H1 (cell line): ENCODE measurements at regions not wholly inside any gene's neighbourhood (a gene's known extent, or its start where the extent isn't known, plus 50 kb on each side); places are given as distances from the start of the nearest gene placed in this dataset.

ENCODE experiments used
- CTCF ChIA-PET: fragments of 300-600 bp; sonication (Branson Sonifier 250); formaldehyde crosslinking; loops from one replicate; lab custom pipeline; 2021; ENCODE audit not compliant: partially characterized antibody; lab: Charles Lee
- POLR2A ChIA-PET: fragments of 300-600 bp; sonication (Branson Sonifier 250); formaldehyde crosslinking; loops from one replicate; lab custom pipeline; 2021; ENCODE audit warnings: inconsistent platforms; ENCODE audit not compliant: partially characterized antibody; lab: Charles Lee
- DNase-seq, 2 experiments: peaks; one replicate each; pipeline versions ENCODE4 v3.0.0 to v3.0.0-alpha.2; 2010 to 2022; ENCODE audit warnings: low spot score in 2 of 2, low read depth in 1 of 2, mixed read lengths in 1 of 2
- FAIRE-seq: peaks from 2 replicates; lab custom pipeline; 2011; peaks lifted over from hg19 to GRCh38; lab: Jason Lieb, UNC
- H2AFZ ChIP-seq: 2 replicates; pipeline ENCODE4 v1.8.1; 2012; ENCODE audit warnings: low read length, inconsistent platforms
- H2AK5ac ChIP-seq: 2 replicates; pipeline ENCODE4 v1.6.1; 2013; ENCODE audit warnings: low read depth, low read length
- H2BK120ac ChIP-seq: replicated peaks from 2 replicates; pipeline ENCODE3; 2013; ENCODE audit warnings: low read depth, low read length, inconsistent platforms
- H2BK12ac ChIP-seq: 2 replicates; pipeline ENCODE4 v1.6.1; 2013; ENCODE audit warnings: low read depth, low read length
- H2BK15ac ChIP-seq: 2 replicates; pipeline ENCODE4 v1.6.1; 2013; ENCODE audit warnings: low read length
- H2BK20ac ChIP-seq: 2 replicates; pipeline ENCODE4 v1.6.1; 2013; ENCODE audit warnings: low read length
- H2BK5ac ChIP-seq: 2 replicates; pipeline ENCODE4 v1.6.1; 2013; ENCODE audit warnings: low read depth, low read length
- H3K14ac ChIP-seq: 2 replicates; pipeline ENCODE4 v1.6.1; 2013; ENCODE audit warnings: inconsistent platforms; ENCODE audit not compliant: insufficient read length
- H3K18ac ChIP-seq: 2 replicates; pipeline ENCODE4 v1.6.1; 2013; ENCODE audit warnings: low read length; ENCODE audit errors: extremely low read depth
- H3K23ac ChIP-seq: 2 replicates; pipeline ENCODE4 v1.6.1; 2013; ENCODE audit warnings: inconsistent platforms; ENCODE audit not compliant: insufficient read length
- H3K23me2 ChIP-seq: 2 replicates; pipeline ENCODE4 v1.6.1; 2013; ENCODE audit warnings: low read depth, low read length
- H3K27ac ChIP-seq: 2 replicates; pipeline ENCODE4 v1.6.1; 2011; ENCODE audit warnings: low read depth, low read length, inconsistent platforms
- H3K27me3 ChIP-seq, 4 experiments: replicated peaks in 1 of 4; 1 replicate in 1 of 4; 2 replicates in 3 of 4; pipeline versions ENCODE4 v1.6.1 to v1.8.1; 2011 to 2013; ENCODE audit warnings: low read length in 3 of 4, mild to moderate bottlenecking in 3 of 4, inconsistent platforms in 2 of 4, mixed read lengths in 2 of 4, moderate library complexity in 1 of 4; ENCODE audit not compliant: control insufficient read depth in 3 of 4, insufficient read depth in 3 of 4; ENCODE audit errors: extremely low read depth in 1 of 4
- H3K36me3 ChIP-seq, 4 experiments: 2 replicates each; pipeline versions ENCODE4 v1.6.1 to v1.8.1; 2011 to 2013; ENCODE audit warnings: mild to moderate bottlenecking in 4 of 4, low read length in 3 of 4, moderate library complexity in 2 of 4, control low read depth in 1 of 4, inconsistent platforms in 1 of 4; ENCODE audit not compliant: insufficient read depth in 4 of 4, control insufficient read depth in 2 of 4
- H3K4ac ChIP-seq: replicated peaks from 2 replicates; pipeline ENCODE3; 2013; ENCODE audit warnings: low read length, low read depth, mixed read lengths, inconsistent platforms; ENCODE audit not compliant: insufficient read length
- H3K4me1 ChIP-seq, 4 experiments: replicated peaks in 1 of 4; 1 replicate in 1 of 4; 2 replicates in 3 of 4; pipeline versions ENCODE4 v1.6.1 to v1.8.1; 2011 to 2013; ENCODE audit warnings: low read length in 3 of 4, inconsistent platforms in 2 of 4, mixed read lengths in 1 of 4; ENCODE audit not compliant: insufficient read depth in 4 of 4, control insufficient read depth in 3 of 4
- H3K4me2 ChIP-seq, 2 experiments: 2 replicates each; pipeline versions ENCODE4 v1.6.1 to v1.8.1; 2011 to 2013; ENCODE audit warnings: low read depth in 2 of 2, low read length in 2 of 2, control low read depth in 1 of 2, inconsistent platforms in 1 of 2, mild to moderate bottlenecking in 1 of 2; ENCODE audit not compliant: insufficient read depth in 1 of 2
- H3K4me3 ChIP-seq, 4 experiments: fragments of 200-600, 300-600 bp in 1 of 4; sonication (generic), shearing (Covaris generic), sonication (Bioruptor Twin) in 1 of 4; 2 replicates each; pipeline versions ENCODE4 v1.5.1 to v1.8.1; 2011 to 2016; ENCODE audit warnings: low read length in 4 of 4, low read depth in 3 of 4, control low read depth in 2 of 4, inconsistent platforms in 2 of 4, mild to moderate bottlenecking in 2 of 4, mixed read lengths in 1 of 4, moderate library complexity in 1 of 4; ENCODE audit not compliant: insufficient read depth in 2 of 4; ENCODE audit errors: extremely low read depth in 1 of 4
- H3K56ac ChIP-seq: replicated peaks from 2 replicates; pipeline ENCODE3; 2013; ENCODE audit warnings: low read depth, mild to moderate bottlenecking, mixed read lengths, low read length, inconsistent platforms; ENCODE audit not compliant: insufficient read length
- H3K79me1 ChIP-seq: 2 replicates; pipeline ENCODE4 v1.6.1; 2013; ENCODE audit warnings: low read depth, low read length, control low read depth
- H3K79me2 ChIP-seq, 2 experiments: 2 replicates each; pipeline versions ENCODE4 v1.6.1 to v1.8.1; 2012 to 2013; ENCODE audit warnings: low read length in 2 of 2, mild to moderate bottlenecking in 2 of 2, inconsistent platforms in 1 of 2; ENCODE audit not compliant: insufficient read depth in 2 of 2, control insufficient read depth in 1 of 2
- H3K9ac ChIP-seq, 4 experiments: replicated peaks in 1 of 4; 1 replicate in 1 of 4; 2 replicates in 3 of 4; pipeline versions ENCODE4 v1.6.1 to v1.8.1; 2011 to 2013; ENCODE audit warnings: low read depth in 3 of 4, low read length in 3 of 4, control low read depth in 2 of 4, mild to moderate bottlenecking in 2 of 4, moderate library complexity in 2 of 4, inconsistent platforms in 1 of 4; ENCODE audit errors: extremely low read depth in 1 of 4
- H3K9me3 ChIP-seq, 2 experiments: 2 replicates each; pipeline versions ENCODE4 v1.6.1 to v1.8.1; 2012 to 2013; ENCODE audit warnings: mild to moderate bottlenecking in 2 of 2, moderate library complexity in 2 of 2, control low read depth in 1 of 2, inconsistent platforms in 1 of 2, low read depth in 1 of 2, low read length in 1 of 2, mixed read lengths in 1 of 2; ENCODE audit not compliant: insufficient read depth in 2 of 2
- H4K20me1 ChIP-seq, 2 experiments: replicated peaks in 1 of 2; 2 replicates each; pipeline versions ENCODE3 to v1.8.1; 2011 to 2013; ENCODE audit warnings: inconsistent platforms in 2 of 2, low read length in 2 of 2, mild to moderate bottlenecking in 1 of 2; ENCODE audit not compliant: insufficient read depth in 2 of 2, control insufficient read depth in 1 of 2
- H4K5ac ChIP-seq: 2 replicates; pipeline ENCODE4 v1.6.1; 2013; ENCODE audit warnings: low read length, low read depth, mixed read lengths, inconsistent platforms; ENCODE audit not compliant: insufficient read length
- H4K8ac ChIP-seq: 2 replicates; pipeline ENCODE4 v1.8.0; 2013; ENCODE audit warnings: mild to moderate bottlenecking, moderate library complexity, low read length, inconsistent platforms; ENCODE audit not compliant: insufficient read depth; ENCODE audit errors: extremely low read depth
- H4K91ac ChIP-seq: replicated peaks from 2 replicates; pipeline ENCODE3; 2013; ENCODE audit warnings: low read length, mixed read lengths, inconsistent platforms; ENCODE audit not compliant: insufficient read length
- CBX8 ChIP-seq: fragments of 300-800, 300-1000 bp; sonication (generic); IDR thresholded peaks from 2 replicates; pipeline ENCODE4 v1.7.1; 2016; ENCODE audit warnings: low read depth, low read length, borderline replicate concordance
- CHD1 ChIP-seq: IDR thresholded peaks from 2 replicates; pipeline ENCODE4 v1.6.1; 2012; ENCODE audit warnings: low read depth, low read length, improper control_type of control experiment
- GABPA ChIP-seq: IDR thresholded peaks from 2 replicates; pipeline ENCODE4 v1.6.1; 2011; ENCODE audit warnings: mild to moderate bottlenecking, low read length, moderate library complexity, borderline replicate concordance; ENCODE audit not compliant: insufficient read depth
- NRF1 ChIP-seq: IDR thresholded peaks from 2 replicates; pipeline ENCODE4 v1.6.1; 2011; ENCODE audit warnings: mild to moderate bottlenecking, low read depth, low read length, improper control_type of control experiment
- SIN3A ChIP-seq, 2 experiments: IDR thresholded peaks in 1 of 2; conservative IDR thresholded peaks in 1 of 2; 2 replicates each; pipeline ENCODE4 v1.6.1; 2011 to 2012; ENCODE audit warnings: low read length in 2 of 2, improper control_type of control experiment in 1 of 2, low read depth in 1 of 2, mild to moderate bottlenecking in 1 of 2
- WGBS, 2 experiments: shearing (Covaris generic) in 1 of 2; methylation state at CpG; one replicate each; pipeline versions ENCODE4 v1.1.6 to v1.1.7; 2013 to 2015; ENCODE audit warnings: low lambda C conversion rate in 2 of 2, mixed read lengths in 2 of 2, inconsistent platforms in 1 of 2, low coverage in 1 of 2, missing lambda C conversion rate in 1 of 2; ENCODE audit not compliant: insufficient replicate concordance in 2 of 2, insufficient coverage in 1 of 2, insufficient read length in 1 of 2; ENCODE audit errors: extremely low coverage in 1 of 2, missing lambda C conversion rate in 1 of 2; 5-methylcytosine and 5-hydroxymethylcytosine counted together
- TF ChIP-seq, protein P1 (sequence below): IDR thresholded peaks from 2 replicates; pipeline ENCODE4 v1.6.1; 2011; ENCODE audit warnings: low read length, improper control_type of control experiment

DNA sequence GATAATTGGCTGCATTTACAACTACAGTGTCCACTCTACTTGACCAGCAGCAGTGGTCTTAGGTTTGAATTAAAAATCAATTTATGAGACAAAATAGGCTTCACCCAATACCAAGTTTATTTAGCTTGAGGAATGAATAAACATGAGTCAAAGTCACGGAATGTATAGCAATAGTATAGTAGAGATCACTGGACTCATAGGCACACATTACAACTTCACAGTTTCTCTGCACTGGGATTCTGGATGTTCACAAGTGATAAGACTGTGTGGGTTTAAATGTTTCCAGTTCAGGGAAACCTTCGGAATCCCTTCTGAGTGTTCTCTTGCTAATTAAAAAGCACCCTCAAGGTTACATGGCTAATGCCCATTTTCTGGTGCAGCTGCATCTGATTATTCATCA is 1064.9 kb downstream of the SLITRK5 start:
- H3K4me1 ChIP-seq = no peaks in the 10 kb centered on the region
- H2BK15ac ChIP-seq = no peak overlapping the region
- CTCF ChIA-PET = no interaction called here
- H3K79me1 ChIP-seq = no peaks in the 10 kb centered on the region
- FAIRE-seq (no peak), DNase-seq (no peak)
- POLR2A ChIA-PET = no interaction called here
- H3K4me2 ChIP-seq = no peak overlapping the region
- H4K8ac ChIP-seq = no peak overlapping the region
- no peak overlapping the region for H3K27ac ChIP-seq
- H4K5ac ChIP-seq = no peak overlapping the region
- no peak overlapping the region for H2BK12ac ChIP-seq
- H3K18ac ChIP-seq = no peak overlapping the region
- H3K23ac ChIP-seq = no peak overlapping the region
- no peak overlapping the region for H2AFZ ChIP-seq
- no peaks in the 10 kb centered on the region for H3K36me3 ChIP-seq
- H4K20me1 ChIP-seq = no peaks in the 10 kb centered on the region
- no peak overlapping the region for H2BK20ac ChIP-seq
- H2BK5ac ChIP-seq = no peak overlapping the region
- H4K91ac ChIP-seq = no peak overlapping the region
- no peaks in the 10 kb centered on the region for H3K79me2 ChIP-seq
- H3K56ac ChIP-seq = no peak overlapping the region
- no peak overlapping the region for H2AK5ac ChIP-seq
- no peak overlapping the region for H3K4ac ChIP-seq
- no peak overlapping the region for H3K14ac ChIP-seq
- WGBS, 2 experiments = 97% methylated on average over 2 of the region's 2 CpGs; no CpG with 5 or more reads in 1 of the 2 experiments
- H3K23me2 ChIP-seq = no peaks in the 10 kb centered on the region
- no peak overlapping the region for H3K9ac ChIP-seq
- H3K27me3 ChIP-seq = no peaks in the 10 kb centered on the region
- TF ChIP-seq CBX8 (no peak), NRF1 (no peak), GABPA (no peak), CHD1 (no peak), SIN3A (conservative IDR thresholded peaks at IDR 0.05 in 1 of 2, IDR thresholded peaks at IDR 0.05 in 1 of 2; ENCODE audit: low read depth in 1 of 2, low read length in 2 of 2) (no peak)
- TF ChIP-seq, protein P1, sequence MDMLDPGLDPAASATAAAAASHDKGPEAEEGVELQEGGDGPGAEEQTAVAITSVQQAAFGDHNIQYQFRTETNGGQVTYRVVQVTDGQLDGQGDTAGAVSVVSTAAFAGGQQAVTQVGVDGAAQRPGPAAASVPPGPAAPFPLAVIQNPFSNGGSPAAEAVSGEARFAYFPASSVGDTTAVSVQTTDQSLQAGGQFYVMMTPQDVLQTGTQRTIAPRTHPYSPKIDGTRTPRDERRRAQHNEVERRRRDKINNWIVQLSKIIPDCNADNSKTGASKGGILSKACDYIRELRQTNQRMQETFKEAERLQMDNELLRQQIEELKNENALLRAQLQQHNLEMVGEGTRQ = no peak
- H3K4me3 ChIP-seq = no peak overlapping the region
- H2BK120ac ChIP-seq = no peak overlapping the region
- 0 out of 4 replicates have a peak, but pooled peaks cover 0 to 4% of the 10 kb centered on the region in 2 experiments for H3K9me3 ChIP-seq
